ENCODE measurements at regions not wholly inside any gene's neighbourhood (a gene's known extent, or its start where the extent isn't known, plus 50 kb on each side); places are given as distances from the start of the nearest gene placed in this dataset.

GRCh38 chr2:146730882-146731281, 1113.9 kb upstream of the ACVR2A start:
- TF ChIP-seq CTCF (conservative IDR thresholded peaks at IDR 0.05; ENCODE audit: low read depth, low read length) (no peak), EZH2 (IDR thresholded peaks at IDR 0.05; ENCODE audit: low read length, unreplicated experiment) (no peak), EZH2phosphoT487 (IDR thresholded peaks at IDR 0.05; ENCODE audit: borderline replicate concordance, low read length) (no peak)

All from PC-3 (cell line).